Immature natural killer cell (primary cell): ENCODE measurements at regions not wholly inside any gene's neighbourhood (a gene's known extent, or its start where the extent isn't known, plus 50 kb on each side); places are given as distances from the start of the nearest gene placed in this dataset.

Source experiments
- DNase-seq, 3 donors: peaks; one replicate each; pipeline ENCODE4 v3.0.0; 2022; ENCODE audit warnings: mixed read lengths in 1 of 3
- H3K27ac Mint-ChIP-seq, 6 donors: one replicate each; pipeline ENCODE4 v1.8.0; 2020; ENCODE audit warnings: mixed read lengths in 6 of 6, mild to moderate bottlenecking in 5 of 6, inconsistent platforms in 4 of 6, moderate library complexity in 3 of 6
- H3K27me3 Mint-ChIP-seq, 3 donors: one replicate each; pipeline ENCODE4 v1.8.0; 2020 to 2021; ENCODE audit warnings: low read depth in 3 of 3, mild to moderate bottlenecking in 3 of 3, mixed read lengths in 3 of 3, moderate library complexity in 3 of 3, inconsistent platforms in 1 of 3
- H3K36me3 Mint-ChIP-seq, 3 donors: one replicate each; pipeline ENCODE4 v1.8.0; 2020; ENCODE audit warnings: mixed read lengths in 3 of 3, inconsistent platforms in 2 of 3, mild to moderate bottlenecking in 2 of 3
- H3K4me1 Mint-ChIP-seq, 2 donors: one replicate each; pipeline ENCODE4 v1.8.0; 2020; ENCODE audit warnings: inconsistent platforms in 2 of 2, mild to moderate bottlenecking in 2 of 2, mixed read lengths in 2 of 2, moderate library complexity in 1 of 2
- H3K4me3 Mint-ChIP-seq, 5 donors: one replicate each; pipeline ENCODE4 v1.8.0; 2020; ENCODE audit warnings: mild to moderate bottlenecking in 5 of 5, mixed read lengths in 5 of 5, inconsistent platforms in 3 of 5, moderate library complexity in 3 of 5
- H3K9me3 Mint-ChIP-seq, 6 donors: one replicate each; pipeline ENCODE4 v1.8.0; 2020; ENCODE audit warnings: mild to moderate bottlenecking in 6 of 6, mixed read lengths in 6 of 6, inconsistent platforms in 4 of 6, moderate library complexity in 3 of 6

- Mint-ChIP-seq H3K9me3 (peaks cover 5 to 29% (median 16%) of the 10 kb centered on the region in 6 donors), H3K4me1 (no peaks in the 10 kb centered on the region), H3K27ac (no peak overlapping the region), H3K4me3 (no peak overlapping the region), H3K36me3 (no peaks in the 10 kb centered on the region), H3K27me3 (peaks cover 0 to 3% (median 2%) of the 10 kb centered on the region in 3 donors)
- DNase-seq = no peak
Observed at GRCh38 chr13:60745343-60745742, 348.3 kb downstream of the TDRD3 start.

GRCh38 chr13:60733933-60734332 is 336.9 kb downstream of the TDRD3 start:
- Mint-ChIP-seq H3K4me1 (no peaks in the 10 kb centered on the region), H3K27ac (no peak overlapping the region), H3K36me3 (no peaks in the 10 kb centered on the region), H3K9me3 (peaks cover 5 to 25% (median 12%) of the 10 kb centered on the region in 6 donors), H3K27me3 (peaks cover 0 to 1% (median 0%) of the 10 kb centered on the region in 3 donors), H3K4me3 (no peak overlapping the region)
- no peak for DNase-seq

- H3K27ac Mint-ChIP-seq = no peak overlapping the region
- no peaks in the 10 kb centered on the region for H3K4me1 Mint-ChIP-seq
- no peaks in the 10 kb centered on the region for H3K36me3 Mint-ChIP-seq
- peaks cover 3 to 31% (median 8%) of the 10 kb centered on the region in 6 donors for H3K9me3 Mint-ChIP-seq
- no peak for DNase-seq
- no peak overlapping the region for H3K4me3 Mint-ChIP-seq
- H3K27me3 Mint-ChIP-seq = peaks cover 0 to 1% (median 0%) of the 10 kb centered on the region in 3 donors
Observed at GRCh38 chr13:60727140-60727539, 330.1 kb downstream of the TDRD3 start.

DNA sequence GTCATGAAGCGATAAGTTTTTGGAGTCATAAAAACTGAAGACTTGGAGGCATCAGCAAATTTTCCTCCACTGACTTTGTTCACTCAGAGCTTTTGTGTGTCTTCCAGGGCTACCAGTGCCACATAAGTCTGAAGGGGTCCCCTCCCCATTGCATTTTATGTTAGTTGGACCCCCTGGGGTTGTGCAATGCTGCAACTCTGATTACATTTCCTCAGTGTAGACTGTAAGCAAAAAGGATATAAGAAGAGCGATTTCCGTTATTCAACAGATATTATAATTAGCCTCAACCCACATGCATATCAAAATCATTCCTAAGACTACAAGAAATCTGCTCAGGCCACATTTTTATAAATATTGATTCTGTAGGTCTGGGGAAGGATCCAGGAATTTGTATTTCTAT is 324.0 kb downstream of the TDRD3 start:
- no peaks in the 10 kb centered on the region for H3K36me3 Mint-ChIP-seq
- no peaks in the 10 kb centered on the region for H3K4me1 Mint-ChIP-seq
- no peak overlapping the region for H3K27ac Mint-ChIP-seq
- H3K27me3 Mint-ChIP-seq = peaks cover 0 to 2% (median 0%) of the 10 kb centered on the region in 3 donors
- peaks cover 5 to 39% (median 13%) of the 10 kb centered on the region in 6 donors for H3K9me3 Mint-ChIP-seq
- no peak overlapping the region for H3K4me3 Mint-ChIP-seq
- no peak for DNase-seq

DNA sequence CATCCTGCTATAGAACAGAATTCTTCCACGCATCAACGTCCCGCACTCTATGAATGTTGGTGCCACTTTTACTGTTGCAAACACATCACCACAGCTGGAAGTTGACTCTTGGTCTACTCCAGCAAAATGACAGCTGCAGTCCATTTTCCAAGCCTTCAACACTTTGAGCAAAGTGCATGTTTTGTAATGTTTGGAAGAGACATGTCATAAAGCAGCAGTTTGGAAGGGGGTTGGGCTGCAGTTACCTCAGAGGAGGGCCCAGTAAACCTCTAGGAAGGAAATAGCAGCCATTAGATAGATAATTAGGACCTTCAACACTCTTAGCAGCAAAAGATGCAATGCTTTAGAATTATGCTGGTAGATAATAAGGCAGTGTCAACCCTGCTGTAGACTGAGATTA is 323.6 kb downstream of the TDRD3 start:
- H3K9me3 Mint-ChIP-seq = peaks cover 5 to 40% (median 12%) of the 10 kb centered on the region in 6 donors
- no peaks in the 10 kb centered on the region for H3K4me1 Mint-ChIP-seq
- peaks cover 0 to 2% (median 0%) of the 10 kb centered on the region in 3 donors for H3K27me3 Mint-ChIP-seq
- H3K4me3 Mint-ChIP-seq = no peak overlapping the region
- no peaks in the 10 kb centered on the region for H3K36me3 Mint-ChIP-seq
- no peak overlapping the region for H3K27ac Mint-ChIP-seq
- no peak for DNase-seq

DNA sequence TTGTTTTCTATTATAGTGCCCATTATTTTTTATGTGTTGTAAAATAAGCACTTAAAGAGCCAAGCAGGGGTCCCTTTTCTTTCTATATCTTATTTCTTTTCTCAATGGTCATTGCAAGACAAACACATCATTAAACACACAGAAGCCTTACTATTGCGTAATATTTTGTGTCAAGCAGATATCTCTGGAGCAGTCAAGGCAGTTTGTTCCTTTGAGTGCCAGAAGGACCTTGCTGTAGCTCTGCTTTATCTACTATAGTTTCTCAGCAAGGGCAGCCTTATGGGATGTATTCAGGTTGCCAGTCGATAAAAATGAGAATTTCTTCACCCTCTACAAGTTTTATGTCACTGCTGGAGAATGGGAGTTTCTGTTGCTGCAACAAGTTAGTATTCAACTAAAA is 319.3 kb downstream of the TDRD3 start:
- no peak for DNase-seq

GRCh38 chr13:60707878-60708277 is 310.9 kb downstream of the TDRD3 start:
- Mint-ChIP-seq H3K4me3 (no peak overlapping the region), H3K4me1 (no peaks in the 10 kb centered on the region), H3K27me3 (peaks cover 0 to 2% (median 2%) of the 10 kb centered on the region in 3 donors), H3K9me3 (peaks cover 2 to 17% (median 14%) of the 10 kb centered on the region in 6 donors), H3K36me3 (no peaks in the 10 kb centered on the region), H3K27ac (no peak overlapping the region)
- no peak for DNase-seq

More for the DNA sequence above, 319.3 kb downstream of the TDRD3 start:
- Mint-ChIP-seq H3K9me3 (peaks cover 0 to 31% (median 7%) of the 10 kb centered on the region in 6 donors), H3K4me3 (no peak overlapping the region), H3K27me3 (peaks cover 0 to under 1% (median 0%) of the 10 kb centered on the region in 3 donors), H3K27ac (no peak overlapping the region), H3K36me3 (no peaks in the 10 kb centered on the region), H3K4me1 (no peaks in the 10 kb centered on the region)

DNA sequence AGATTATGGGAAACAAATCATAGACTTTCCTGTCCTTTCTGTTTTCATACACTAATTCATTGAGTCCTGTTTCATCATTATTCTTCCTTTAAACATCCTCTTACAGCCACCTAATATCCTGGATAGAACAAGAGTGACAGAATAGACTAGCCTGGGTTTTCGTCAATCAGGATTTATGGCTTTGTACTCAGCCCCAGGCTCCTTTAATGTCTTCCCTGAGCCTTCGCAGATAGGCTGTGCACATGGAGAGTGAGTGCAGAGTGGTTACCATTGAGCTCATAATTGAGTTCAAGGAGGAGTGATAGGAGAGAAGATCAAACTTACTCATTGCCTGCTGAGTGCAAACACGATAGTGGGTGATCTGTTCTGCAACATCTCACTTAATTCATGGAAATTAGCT is 304.9 kb downstream of the TDRD3 start:
- Mint-ChIP-seq H3K4me3 (no peak overlapping the region), H3K27me3 (no peaks in the 10 kb centered on the region), H3K27ac (no peak overlapping the region), H3K36me3 (no peaks in the 10 kb centered on the region), H3K4me1 (no peaks in the 10 kb centered on the region), H3K9me3 (peaks cover 4 to 27% (median 11%) of the 10 kb centered on the region in 6 donors)
- DNase-seq = no peak

DNA sequence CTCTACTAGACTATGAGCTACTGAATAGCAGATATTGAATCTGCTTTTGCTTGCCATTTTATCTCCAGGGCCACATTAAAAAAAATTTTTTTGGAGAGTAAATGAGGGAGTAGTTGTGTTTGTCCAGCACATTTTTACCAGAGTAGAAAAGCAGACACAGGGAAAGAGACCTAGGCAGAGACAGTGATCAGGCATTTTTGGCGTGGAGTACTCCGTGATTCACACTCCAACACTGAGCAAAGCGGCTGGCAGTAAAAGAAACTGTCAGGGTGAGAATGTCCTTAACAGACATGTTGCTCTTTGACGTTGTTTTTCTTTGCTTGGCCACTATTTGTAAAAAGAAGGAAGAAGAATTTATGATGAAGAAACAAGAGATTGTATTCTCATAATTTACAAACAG is 304.0 kb downstream of the TDRD3 start:
- no peaks in the 10 kb centered on the region for H3K27me3 Mint-ChIP-seq
- H3K9me3 Mint-ChIP-seq = peaks cover 4 to 36% (median 12%) of the 10 kb centered on the region in 6 donors
- no peaks in the 10 kb centered on the region for H3K4me1 Mint-ChIP-seq
- H3K36me3 Mint-ChIP-seq = no peaks in the 10 kb centered on the region
- H3K4me3 Mint-ChIP-seq = no peak overlapping the region
- no peak for DNase-seq
- no peak overlapping the region for H3K27ac Mint-ChIP-seq

GRCh38 chr13:60699636-60700035 is 302.6 kb downstream of the TDRD3 start:
- no peaks in the 10 kb centered on the region for H3K4me1 Mint-ChIP-seq
- H3K4me3 Mint-ChIP-seq = no peak overlapping the region
- H3K27me3 Mint-ChIP-seq = no peaks in the 10 kb centered on the region
- no peak for DNase-seq
- H3K27ac Mint-ChIP-seq = no peak overlapping the region
- peaks cover 4 to 40% (median 12%) of the 10 kb centered on the region in 6 donors for H3K9me3 Mint-ChIP-seq
- H3K36me3 Mint-ChIP-seq = no peaks in the 10 kb centered on the region

GRCh38 chr13:60696602-60697001 is 299.6 kb downstream of the TDRD3 start:
- H3K4me1 Mint-ChIP-seq = no peaks in the 10 kb centered on the region
- no peak for DNase-seq
- no peaks in the 10 kb centered on the region for H3K27me3 Mint-ChIP-seq
- H3K36me3 Mint-ChIP-seq = no peaks in the 10 kb centered on the region
- H3K9me3 Mint-ChIP-seq = peaks cover 5 to 40% (median 10%) of the 10 kb centered on the region in 6 donors
- no peak overlapping the region for H3K27ac Mint-ChIP-seq
- no peak overlapping the region for H3K4me3 Mint-ChIP-seq

DNA sequence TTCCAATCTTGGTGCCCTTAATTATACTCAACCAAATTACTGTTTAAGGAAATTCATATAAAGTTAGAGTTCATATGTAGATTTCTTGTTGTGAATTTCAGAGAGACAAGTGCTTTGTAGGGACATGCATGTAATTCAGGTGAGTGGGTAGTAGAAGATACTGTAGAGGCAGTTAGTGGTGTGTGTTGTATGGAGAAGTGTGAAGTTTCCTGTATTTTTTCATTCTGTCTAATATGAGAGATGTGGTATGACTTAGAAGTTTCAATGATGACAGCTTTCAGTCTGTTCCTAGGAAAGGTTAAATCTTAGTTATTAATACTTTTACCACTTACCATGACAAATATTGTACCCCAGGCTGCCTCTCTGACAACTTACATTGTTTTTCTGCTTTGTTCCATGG is 294.2 kb downstream of the TDRD3 start:
- Mint-ChIP-seq H3K4me1 (no peaks in the 10 kb centered on the region), H3K27ac (no peak overlapping the region), H3K9me3 (peaks cover 3 to 32% (median 13%) of the 10 kb centered on the region in 6 donors), H3K36me3 (no peaks in the 10 kb centered on the region), H3K27me3 (no peaks in the 10 kb centered on the region), H3K4me3 (no peak overlapping the region)
- no peak for DNase-seq

GRCh38 chr13:60690604-60691003 is 293.6 kb downstream of the TDRD3 start:
- no peak overlapping the region for H3K4me3 Mint-ChIP-seq
- peaks cover 3 to 32% (median 14%) of the 10 kb centered on the region in 6 donors for H3K9me3 Mint-ChIP-seq
- H3K36me3 Mint-ChIP-seq = no peaks in the 10 kb centered on the region
- no peaks in the 10 kb centered on the region for H3K27me3 Mint-ChIP-seq
- H3K27ac Mint-ChIP-seq = no peak overlapping the region
- H3K4me1 Mint-ChIP-seq = no peaks in the 10 kb centered on the region
- DNase-seq = no peak

DNA sequence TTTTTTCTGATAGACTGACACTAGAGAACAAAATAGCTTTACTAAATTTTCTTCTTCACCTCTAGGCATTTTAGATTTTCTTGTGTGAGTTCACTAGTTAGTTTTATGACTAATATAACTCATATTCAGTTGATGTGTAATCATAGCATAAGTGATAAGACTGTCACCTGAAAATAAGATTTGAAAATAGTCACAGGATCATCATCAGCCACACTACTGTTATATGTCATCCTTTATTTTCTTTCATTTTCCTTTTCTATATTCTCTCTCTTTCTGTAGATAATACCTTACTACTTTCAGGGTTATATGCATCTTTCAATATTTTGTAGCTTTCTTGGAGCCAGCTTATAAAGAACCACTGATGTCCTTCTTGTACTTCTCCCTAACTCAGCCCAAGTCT is 292.6 kb downstream of the TDRD3 start:
- Mint-ChIP-seq H3K4me3 (no peak overlapping the region), H3K27me3 (no peaks in the 10 kb centered on the region), H3K4me1 (no peaks in the 10 kb centered on the region), H3K9me3 (peaks cover 5 to 32% (median 13%) of the 10 kb centered on the region in 6 donors), H3K27ac (no peak overlapping the region), H3K36me3 (no peaks in the 10 kb centered on the region)
- no peak for DNase-seq

- DNase-seq = no peak
- H3K36me3 Mint-ChIP-seq = no peaks in the 10 kb centered on the region
- H3K4me3 Mint-ChIP-seq = no peak overlapping the region
- H3K27ac Mint-ChIP-seq = no peak overlapping the region
- H3K4me1 Mint-ChIP-seq = no peaks in the 10 kb centered on the region
- H3K27me3 Mint-ChIP-seq = no peaks in the 10 kb centered on the region
- peaks cover 8 to 32% (median 12%) of the 10 kb centered on the region in 6 donors for H3K9me3 Mint-ChIP-seq
Observed at GRCh38 chr13:60689076-60689475, 292.1 kb downstream of the TDRD3 start.
